AG09319 (cell line): ENCODE measurements at regions not wholly inside any gene's neighbourhood (a gene's known extent, or its start where the extent isn't known, plus 50 kb on each side); places are given as distances from the start of the nearest gene placed in this dataset.

Experiments
- DNase-seq: peaks from one replicate; pipeline ENCODE4 v3.0.0-alpha.2; 2010; ENCODE audit warnings: low read depth; ENCODE audit errors: extremely low read depth
- CTCF ChIP-seq: IDR thresholded peaks from 2 replicates; pipeline ENCODE4 v1.5.1; 2011; ENCODE audit warnings: low read depth, mild to moderate bottlenecking, inconsistent platforms, low read length, moderate library complexity

GRCh38 chr2:103327966-103328365, 566.1 kb downstream of the TMEM182 start:
- no peak for TF ChIP-seq CTCF

GRCh38 chr2:103335403-103335802, 573.6 kb downstream of the TMEM182 start:
- DNase-seq: no peak
- TF ChIP-seq CTCF: no peak

More at GRCh38 chr2:103327966-103328365, 566.1 kb downstream of the TMEM182 start:
- DNase-seq: no peak

- TF ChIP-seq CTCF: no peak
- DNase-seq: no peak
Observed at GRCh38 chr2:103338819-103339218, 577.0 kb downstream of the TMEM182 start.

GRCh38 chr2:103346780-103347179, 584.9 kb downstream of the TMEM182 start:
- no peak for TF ChIP-seq CTCF

GRCh38 chr2:103353774-103354173, 591.9 kb downstream of the TMEM182 start:
- TF ChIP-seq CTCF: no peak
- no peak for DNase-seq

More at GRCh38 chr2:103346780-103347179, 584.9 kb downstream of the TMEM182 start:
- no peak for DNase-seq

GRCh38 chr2:103355287-103355686, 593.5 kb downstream of the TMEM182 start:
- no peak for DNase-seq
- no peak for TF ChIP-seq CTCF

- no peak for DNase-seq
- TF ChIP-seq CTCF: no peak
Observed at GRCh38 chr2:103361712-103362111, 599.9 kb downstream of the TMEM182 start.

- no peak for DNase-seq
- TF ChIP-seq CTCF: no peak
Observed at GRCh38 chr2:103363639-103364038, 601.8 kb downstream of the TMEM182 start.
